Neural cell (in vitro differentiated cells): ENCODE measurements at regions not wholly inside any gene's neighbourhood (a gene's known extent, or its start where the extent isn't known, plus 50 kb on each side); places are given as distances from the start of the nearest gene placed in this dataset.

Experiments used
- H2AFZ ChIP-seq: fragments of 200-600, 300-800 bp; sonication (generic), shearing (Covaris generic); 2 replicates; pipeline ENCODE4 v1.6.0; 2014; ENCODE audit warnings: low read depth, mild to moderate bottlenecking, antibody characterized with exemption, low read length, moderate library complexity
- H3F3A ChIP-seq: fragments of 200-600 bp; shearing (Covaris generic); 2 replicates; pipeline ENCODE4 v1.6.1; 2016; ENCODE audit warnings: mild to moderate bottlenecking, moderate library complexity, mixed read lengths, antibody characterized with exemption, low read length; ENCODE audit not compliant: insufficient read depth, poor library complexity, severe bottlenecking
- H3K27ac ChIP-seq: fragments of 200-600, 300-800 bp; sonication (generic), shearing (Covaris generic); 2 replicates; pipeline ENCODE4 v1.5.1; 2014; ENCODE audit warnings: mild to moderate bottlenecking, low read length, moderate library complexity
- H3K27me3 ChIP-seq: fragments of 300-800, 200-600 bp; sonication (generic), shearing (Covaris generic); 2 replicates; pipeline ENCODE4 v1.6.0; 2014; ENCODE audit warnings: mild to moderate bottlenecking, low read depth, low read length, moderate library complexity; ENCODE audit not compliant: insufficient read depth
- H3K36me3 ChIP-seq: fragments of 300-800, 200-600 bp; sonication (generic), shearing (Covaris generic); 2 replicates; pipeline ENCODE4 v1.5.1; 2014; ENCODE audit warnings: mild to moderate bottlenecking, antibody characterized with exemption, low read length, moderate library complexity; ENCODE audit not compliant: insufficient read depth
- H3K4me2 ChIP-seq: fragments of 300-800, 200-600 bp; sonication (generic), shearing (Covaris generic); 2 replicates; pipeline ENCODE4 v1.6.0; 2014; ENCODE audit warnings: mild to moderate bottlenecking, low read length
- H3K4me3 ChIP-seq: fragments of 300-800, 200-600 bp; sonication (generic), shearing (Covaris generic); 2 replicates; pipeline ENCODE4 v1.5.1; 2014; ENCODE audit warnings: mild to moderate bottlenecking, low read length, moderate library complexity
- H3K79me2 ChIP-seq: fragments of 200-600 bp; shearing (Covaris generic); replicated peaks from 2 replicates; pipeline ENCODE4 v1.6.0; 2014; ENCODE audit warnings: mild to moderate bottlenecking, low read length, moderate library complexity; ENCODE audit not compliant: insufficient read depth
- H3K9ac ChIP-seq: fragments of 300-800, 200-600 bp; sonication (generic), shearing (Covaris generic); 2 replicates; pipeline ENCODE4 v1.6.1; 2016; ENCODE audit warnings: mild to moderate bottlenecking, low read length, mixed read lengths
- H3K9me2 ChIP-seq: fragments of 200-600 bp; shearing (Covaris generic); 2 replicates; pipeline ENCODE4 v1.6.1; 2016; ENCODE audit warnings: mild to moderate bottlenecking, low read length, mixed read lengths; ENCODE audit not compliant: insufficient read depth
- H3K9me3 ChIP-seq: fragments of 200-600, 300-800 bp; sonication (generic), shearing (Covaris generic); 2 replicates; pipeline ENCODE4 v1.6.1; 2016; ENCODE audit warnings: mild to moderate bottlenecking, mixed run types, low read length, moderate library complexity, mixed read lengths
- H4K20me1 ChIP-seq: fragments of 200-600 bp; shearing (Covaris generic); 2 replicates; pipeline ENCODE4 v1.6.1; 2016; ENCODE audit warnings: mild to moderate bottlenecking, mixed run types; ENCODE audit not compliant: insufficient read depth
- EP300 ChIP-seq: fragments of 450-650 bp; conservative IDR thresholded peaks from 2 replicates; pipeline ENCODE4 v1.6.1; 2014; ENCODE audit warnings: antibody characterized with exemption, mild to moderate bottlenecking, moderate library complexity; ENCODE audit not compliant: poor library complexity, severe bottlenecking
- EZH2 ChIP-seq: fragments of 200-600, 300-800 bp; shearing (Covaris generic), sonication (generic); IDR thresholded peaks from 2 replicates; pipeline ENCODE4 v1.6.1; 2014; ENCODE audit warnings: antibody characterized with exemption, low read length, borderline replicate concordance, mild to moderate bottlenecking; ENCODE audit not compliant: insufficient read depth, poor library complexity, severe bottlenecking
- MXI1 ChIP-seq: fragments of 450-650 bp; conservative IDR thresholded peaks from 2 replicates; pipeline ENCODE4 v1.6.1; 2014; ENCODE audit warnings: antibody characterized with exemption, mild to moderate bottlenecking; ENCODE audit not compliant: poor library complexity, severe bottlenecking
- POLR2AphosphoS5 ChIP-seq: IDR thresholded peaks from 2 replicates; pipeline ENCODE4 v1.6.1; 2012
- RAD21 ChIP-seq: fragments of 450-650 bp; conservative IDR thresholded peaks from 2 replicates; pipeline ENCODE4 v1.6.1; 2014; ENCODE audit warnings: antibody characterized with exemption, mild to moderate bottlenecking, moderate library complexity
- SMC3 ChIP-seq: fragments of 450-650 bp; conservative IDR thresholded peaks from 2 replicates; pipeline ENCODE4 v1.6.1; 2014; ENCODE audit warnings: antibody characterized with exemption, mild to moderate bottlenecking, moderate library complexity; ENCODE audit not compliant: poor library complexity
- TAF1 ChIP-seq: IDR thresholded peaks from 2 replicates; pipeline ENCODE4 v1.6.1; 2012; ENCODE audit warnings: low read depth
- TF ChIP-seq, protein P1 (sequence below): IDR thresholded peaks from 2 replicates; pipeline ENCODE4 v1.6.1; 2012; ENCODE audit warnings: borderline replicate concordance
- TF ChIP-seq, protein P2 (sequence below): fragments of 450-650 bp; IDR thresholded peaks from 2 replicates; pipeline ENCODE4 v1.5.1; 2014; ENCODE audit warnings: antibody characterized with exemption, mild to moderate bottlenecking, moderate library complexity; ENCODE audit not compliant: poor library complexity, severe bottlenecking

DNA sequence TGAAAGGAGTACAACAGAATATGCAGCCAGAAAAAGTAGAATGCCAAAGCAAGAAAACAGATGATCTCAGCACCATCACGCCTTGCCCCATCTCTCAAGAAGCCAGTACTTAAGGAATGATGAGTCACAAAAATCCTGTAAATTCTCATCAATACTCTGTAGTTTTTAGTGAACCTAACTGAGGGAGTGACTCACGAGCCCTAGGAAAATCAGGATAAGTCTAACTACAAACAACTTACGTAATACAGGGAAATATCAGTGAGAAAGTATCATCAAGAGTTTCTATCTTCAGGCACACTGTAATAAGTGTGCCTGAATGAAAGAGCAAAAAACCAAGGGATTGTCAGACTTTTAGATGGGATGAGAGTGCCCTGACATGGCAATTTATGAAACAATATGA, 644.4 kb downstream of the STPG2 start:
- H3K9me3 ChIP-seq, result no peaks in the 10 kb centered on the region
- no peak overlapping the region for H3K27ac ChIP-seq
- no peak overlapping the region for H3K4me3 ChIP-seq
- no peaks in the 10 kb centered on the region for H3F3A ChIP-seq
- H3K9ac ChIP-seq, result no peak overlapping the region
- H3K79me2 ChIP-seq, result no peaks in the 10 kb centered on the region
- H3K9me2 ChIP-seq, result no peaks in the 10 kb centered on the region
- H3K36me3 ChIP-seq, result no peaks in the 10 kb centered on the region
- H3K4me2 ChIP-seq, result no peak overlapping the region
- H3K27me3 ChIP-seq, result no peaks in the 10 kb centered on the region
- H4K20me1 ChIP-seq, result no peaks in the 10 kb centered on the region
- H2AFZ ChIP-seq, result no peak overlapping the region
- no peak for TF ChIP-seq TAF1
- TF ChIP-seq, protein P1, sequence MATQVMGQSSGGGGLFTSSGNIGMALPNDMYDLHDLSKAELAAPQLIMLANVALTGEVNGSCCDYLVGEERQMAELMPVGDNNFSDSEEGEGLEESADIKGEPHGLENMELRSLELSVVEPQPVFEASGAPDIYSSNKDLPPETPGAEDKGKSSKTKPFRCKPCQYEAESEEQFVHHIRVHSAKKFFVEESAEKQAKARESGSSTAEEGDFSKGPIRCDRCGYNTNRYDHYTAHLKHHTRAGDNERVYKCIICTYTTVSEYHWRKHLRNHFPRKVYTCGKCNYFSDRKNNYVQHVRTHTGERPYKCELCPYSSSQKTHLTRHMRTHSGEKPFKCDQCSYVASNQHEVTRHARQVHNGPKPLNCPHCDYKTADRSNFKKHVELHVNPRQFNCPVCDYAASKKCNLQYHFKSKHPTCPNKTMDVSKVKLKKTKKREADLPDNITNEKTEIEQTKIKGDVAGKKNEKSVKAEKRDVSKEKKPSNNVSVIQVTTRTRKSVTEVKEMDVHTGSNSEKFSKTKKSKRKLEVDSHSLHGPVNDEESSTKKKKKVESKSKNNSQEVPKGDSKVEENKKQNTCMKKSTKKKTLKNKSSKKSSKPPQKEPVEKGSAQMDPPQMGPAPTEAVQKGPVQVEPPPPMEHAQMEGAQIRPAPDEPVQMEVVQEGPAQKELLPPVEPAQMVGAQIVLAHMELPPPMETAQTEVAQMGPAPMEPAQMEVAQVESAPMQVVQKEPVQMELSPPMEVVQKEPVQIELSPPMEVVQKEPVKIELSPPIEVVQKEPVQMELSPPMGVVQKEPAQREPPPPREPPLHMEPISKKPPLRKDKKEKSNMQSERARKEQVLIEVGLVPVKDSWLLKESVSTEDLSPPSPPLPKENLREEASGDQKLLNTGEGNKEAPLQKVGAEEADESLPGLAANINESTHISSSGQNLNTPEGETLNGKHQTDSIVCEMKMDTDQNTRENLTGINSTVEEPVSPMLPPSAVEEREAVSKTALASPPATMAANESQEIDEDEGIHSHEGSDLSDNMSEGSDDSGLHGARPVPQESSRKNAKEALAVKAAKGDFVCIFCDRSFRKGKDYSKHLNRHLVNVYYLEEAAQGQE, result no peak
- no peak for TF ChIP-seq EZH2
- no peak for TF ChIP-seq EP300
- no peak for TF ChIP-seq MXI1
- no peak for TF ChIP-seq POLR2AphosphoS5
- TF ChIP-seq, protein P2, sequence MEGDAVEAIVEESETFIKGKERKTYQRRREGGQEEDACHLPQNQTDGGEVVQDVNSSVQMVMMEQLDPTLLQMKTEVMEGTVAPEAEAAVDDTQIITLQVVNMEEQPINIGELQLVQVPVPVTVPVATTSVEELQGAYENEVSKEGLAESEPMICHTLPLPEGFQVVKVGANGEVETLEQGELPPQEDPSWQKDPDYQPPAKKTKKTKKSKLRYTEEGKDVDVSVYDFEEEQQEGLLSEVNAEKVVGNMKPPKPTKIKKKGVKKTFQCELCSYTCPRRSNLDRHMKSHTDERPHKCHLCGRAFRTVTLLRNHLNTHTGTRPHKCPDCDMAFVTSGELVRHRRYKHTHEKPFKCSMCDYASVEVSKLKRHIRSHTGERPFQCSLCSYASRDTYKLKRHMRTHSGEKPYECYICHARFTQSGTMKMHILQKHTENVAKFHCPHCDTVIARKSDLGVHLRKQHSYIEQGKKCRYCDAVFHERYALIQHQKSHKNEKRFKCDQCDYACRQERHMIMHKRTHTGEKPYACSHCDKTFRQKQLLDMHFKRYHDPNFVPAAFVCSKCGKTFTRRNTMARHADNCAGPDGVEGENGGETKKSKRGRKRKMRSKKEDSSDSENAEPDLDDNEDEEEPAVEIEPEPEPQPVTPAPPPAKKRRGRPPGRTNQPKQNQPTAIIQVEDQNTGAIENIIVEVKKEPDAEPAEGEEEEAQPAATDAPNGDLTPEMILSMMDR, result no peak
- TF ChIP-seq SMC3, result no peak
- TF ChIP-seq RAD21, result no peak

DNA sequence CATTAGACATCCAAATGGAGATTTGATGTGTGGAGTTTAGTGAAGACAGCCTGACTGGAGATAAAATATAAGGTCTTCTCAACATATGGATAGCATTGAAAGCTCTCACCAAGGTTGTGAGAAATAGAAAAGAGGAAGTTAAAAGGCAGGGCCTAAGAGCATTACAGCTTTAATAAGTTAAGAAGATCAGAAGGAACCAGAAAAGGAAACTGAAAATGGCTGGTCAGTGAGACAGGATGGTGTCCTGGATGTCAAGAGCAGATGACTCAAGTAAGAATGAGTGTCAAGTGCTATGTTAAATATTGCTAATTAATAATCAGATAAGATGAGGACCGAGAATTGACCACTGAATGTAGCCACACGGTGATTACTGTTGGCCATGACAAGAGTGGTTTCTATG, 642.9 kb downstream of the STPG2 start:
- Histone ChIP-seq H3K27me3 (no peaks in the 10 kb centered on the region), H3K4me2 (no peak overlapping the region), H3K9me3 (no peaks in the 10 kb centered on the region), H2AFZ (no peak overlapping the region), H3K79me2 (no peaks in the 10 kb centered on the region), H4K20me1 (no peaks in the 10 kb centered on the region), H3K9me2 (no peaks in the 10 kb centered on the region), H3K27ac (no peak overlapping the region), H3K36me3 (no peaks in the 10 kb centered on the region), H3F3A (no peaks in the 10 kb centered on the region), H3K4me3 (no peak overlapping the region), H3K9ac (no peak overlapping the region)
- no peak for TF ChIP-seq POLR2AphosphoS5
- TF ChIP-seq, protein P1, result no peak
- no peak for TF ChIP-seq MXI1
- TF ChIP-seq RAD21, result no peak
- TF ChIP-seq, protein P2, result no peak
- TF ChIP-seq TAF1, result no peak
- no peak for TF ChIP-seq SMC3
- TF ChIP-seq EZH2, result no peak
- TF ChIP-seq EP300, result no peak
